K562 (cell line): ENCODE measurements at regions not wholly inside any gene's neighbourhood (a gene's known extent, or its start where the extent isn't known, plus 50 kb on each side); places are given as distances from the start of the nearest gene placed in this dataset.
A peak's percentile ranks its signal among the peaks of the same experiment; 100 is the strongest.

Experiments used
- ARID1B ChIP-seq: fragments of 450-650 bp; IDR thresholded peaks from 2 replicates; pipeline ENCODE4 v1.6.1; 2016; ENCODE audit warnings: antibody characterized with exemption, mild to moderate bottlenecking, inconsistent platforms
- ATF3 ChIP-seq, 2 experiments: fragments of 450-650 bp in 1 of 2; sonication (generic) in 1 of 2; formaldehyde crosslinking in 1 of 2; IDR thresholded peaks in 1 of 2; conservative IDR thresholded peaks in 1 of 2; 2 replicates each; pipeline versions ENCODE4 v1.6.1 to v1.8.1; 2016 to 2023; ENCODE audit warnings: mild to moderate bottlenecking in 2 of 2, moderate library complexity in 2 of 2, inconsistent platforms in 1 of 2, missing genetic modification reagents in 1 of 2
- CBFA2T3 ChIP-seq: fragments of 450-650 bp; IDR thresholded peaks from 2 replicates; pipeline ENCODE4 v1.6.1; 2017
- CEBPB ChIP-seq: fragments of 450-650 bp; IDR thresholded peaks from 2 replicates; pipeline ENCODE4 v1.6.1; 2016; ENCODE audit warnings: missing genetic modification characterization, missing compliant biosample characterization
- CEBPG ChIP-seq, 3 experiments: fragments of 200-800 bp in 1 of 3; sonication (Bioruptor generic) in 1 of 3; sonication (generic) in 1 of 3; formaldehyde crosslinking in 1 of 3; IDR thresholded peaks in 2 of 3; conservative IDR thresholded peaks in 1 of 3; 2 replicates each; pipeline versions ENCODE4 v1.6.1 to v1.8.0; 2016 to 2022; ENCODE audit warnings: missing compliant biosample characterization in 2 of 3, missing genetic modification characterization in 2 of 3, mild to moderate bottlenecking in 1 of 3, missing genetic modification reagents in 1 of 3
- DACH1 ChIP-seq: fragments of 450-650 bp; IDR thresholded peaks from 2 replicates; pipeline ENCODE4 v1.6.1; 2018; ENCODE audit not compliant: partially characterized antibody
- DLX4 ChIP-seq: fragments of 250-450 bp; sonication (Bioruptor Pico); IDR thresholded peaks from 2 replicates; pipeline ENCODE4 v1.6.1; 2021; ENCODE audit warnings: mild to moderate bottlenecking
- DPF2 ChIP-seq: fragments of 450-650 bp; IDR thresholded peaks from 2 replicates; pipeline ENCODE4 v1.6.1; 2016
- EHMT2 ChIP-seq: fragments of 450-650 bp; IDR thresholded peaks from 2 replicates; pipeline ENCODE4 v1.6.1; 2018; ENCODE audit warnings: antibody characterized with exemption
- FOSL1 ChIP-seq: fragments of 200-800 bp; sonication (Bioruptor generic); conservative IDR thresholded peaks from 2 replicates; pipeline ENCODE4 v1.6.1; 2016; ENCODE audit warnings: missing genetic modification characterization, missing compliant biosample characterization
- FOXP4 ChIP-seq: sonication (generic); formaldehyde crosslinking; IDR thresholded peaks from 2 replicates; pipeline ENCODE4 v1.8.0; 2022; ENCODE audit warnings: mild to moderate bottlenecking, missing genetic modification reagents, borderline replicate concordance
- MTF1 ChIP-seq: fragments of 250-450 bp; sonication (Bioruptor Pico); IDR thresholded peaks from 2 replicates; pipeline ENCODE4 v1.9.0; 2021; ENCODE audit warnings: moderate library complexity, mild to moderate bottlenecking, inconsistent platforms, borderline replicate concordance
- NFATC3 ChIP-seq: fragments of 450-650 bp; IDR thresholded peaks from 2 replicates; pipeline ENCODE4 v1.6.1; 2017; ENCODE audit warnings: mild to moderate bottlenecking
- NONO ChIP-seq, 2 experiments: fragments of 200-400 bp in 1 of 2; fragments of 450-650 bp in 1 of 2; formaldehyde crosslinking in 1 of 2; IDR thresholded peaks; 2 replicates each; pipeline ENCODE4 v1.6.1; 2017; ENCODE audit warnings: low read depth in 2 of 2, mild to moderate bottlenecking in 2 of 2, moderate library complexity in 2 of 2, low read length in 1 of 2
- POU5F1 ChIP-seq: fragments of 150-350 bp; IDR thresholded peaks from 2 replicates; pipeline ENCODE4 v1.6.1; 2014; ENCODE audit warnings: borderline replicate concordance, low read length, low read depth, mild to moderate bottlenecking; ENCODE audit not compliant: partially characterized antibody
- TCF3 ChIP-seq: sonication (generic); formaldehyde crosslinking; IDR thresholded peaks from 2 replicates; pipeline ENCODE4 v1.4.0; 2020; ENCODE audit warnings: mild to moderate bottlenecking, missing genetic modification reagents
- ZBTB12 ChIP-seq: fragments of 250-450 bp; sonication (Bioruptor Pico); IDR thresholded peaks from 2 replicates; pipeline ENCODE4 v1.4.0; 2020
- ZBTB43 ChIP-seq: sonication (generic); formaldehyde crosslinking; IDR thresholded peaks from 2 replicates; pipeline ENCODE4 v1.8.0; 2023; ENCODE audit warnings: mild to moderate bottlenecking, missing genetic modification reagents
- ZNF512 ChIP-seq: IDR thresholded peaks from 2 replicates; pipeline ENCODE4 v1.6.1; 2016; ENCODE audit warnings: missing genetic modification characterization, missing compliant biosample characterization

GRCh38 chr2:65537651-65538385, 105.4 kb upstream of the SPRED2 start (continued):
- peak; percentile 72 for TF ChIP-seq ATF3 (IDR thresholded peaks at IDR 0.05)
- TF ChIP-seq ATF3 (CRISPR knock-in tag; conservative IDR thresholded peaks at IDR 0.05): no peak
- no peak for TF ChIP-seq POU5F1
- 0 out of 2 replicates have a peak, but pooled peaks have one; percentile 27 for TF ChIP-seq ARID1B
- TF ChIP-seq NONO (IDR thresholded peaks at IDR 0.05; ENCODE audit: low read depth in 2 of 2, low read length in 1 of 2): no peak
- TF ChIP-seq ZBTB12 (CRISPR knock-in tag): no peak
- no peak for TF ChIP-seq DPF2
- TF ChIP-seq DACH1: no peak
- TF ChIP-seq TCF3 (CRISPR knock-in tag): peak; percentile 11; the same call in 1 of the 2 replicates
- TF ChIP-seq CBFA2T3: peak; percentile 12; the same call in 1 of the 2 replicates
- no peak for TF ChIP-seq EHMT2
- no peak for TF ChIP-seq ZBTB43 (CRISPR knock-in tag)
- TF ChIP-seq MTF1: no peak
- no peak for TF ChIP-seq CEBPG (CRISPR knock-in tag; IDR thresholded peaks at IDR 0.05)
- peak; percentile 64 to 67; a peak in 2 of 4 replicates for TF ChIP-seq CEBPG (tag; conservative IDR thresholded peaks at IDR 0.05 in 1 of 2, IDR thresholded peaks at IDR 0.05 in 1 of 2)
- no peak for TF ChIP-seq ZNF512
- TF ChIP-seq CEBPB: peak; percentile 84
- TF ChIP-seq FOSL1 (tag): peak; percentile 73
- no peak for TF ChIP-seq DLX4 (CRISPR knock-in tag)
- TF ChIP-seq NFATC3: no peak
- no peak for TF ChIP-seq FOXP4 (CRISPR knock-in tag)
